HL-60 (cell line): ENCODE measurements at regions not wholly inside any gene's neighbourhood (a gene's known extent, or its start where the extent isn't known, plus 50 kb on each side); places are given as distances from the start of the nearest gene placed in this dataset.

ENCODE experiments used
- POLR2AphosphoS5 ChIP-seq: IDR thresholded peaks from 2 replicates; pipeline ENCODE4 v1.6.1; 2012; ENCODE audit warnings: low read depth
- TF ChIP-seq, protein P1 (sequence below): IDR thresholded peaks from one replicate; pipeline ENCODE4 v1.5.1; 2011; ENCODE audit warnings: low read length, control low read depth, inconsistent platforms; ENCODE audit not compliant: insufficient read depth

DNA sequence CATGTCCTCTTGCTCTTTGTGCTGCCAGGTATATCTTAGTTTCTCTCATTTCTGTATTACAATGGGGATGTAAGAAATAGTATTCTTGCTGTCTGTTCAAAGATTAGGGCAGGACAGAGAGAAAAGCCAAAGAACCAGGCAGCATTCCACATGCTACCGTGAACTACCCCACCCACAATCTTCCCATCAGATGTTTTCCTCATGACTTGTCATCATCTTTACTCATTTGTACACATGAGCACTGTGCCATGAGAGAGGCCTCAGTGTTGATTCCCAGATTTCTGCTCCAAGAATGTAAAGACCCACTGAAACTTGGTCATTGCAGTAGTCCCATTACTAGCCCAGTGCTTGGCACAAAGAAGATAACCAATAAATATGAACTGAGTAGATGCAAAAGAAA is 354.6 kb upstream of the RASGEF1B start:
- TF ChIP-seq, protein P1, sequence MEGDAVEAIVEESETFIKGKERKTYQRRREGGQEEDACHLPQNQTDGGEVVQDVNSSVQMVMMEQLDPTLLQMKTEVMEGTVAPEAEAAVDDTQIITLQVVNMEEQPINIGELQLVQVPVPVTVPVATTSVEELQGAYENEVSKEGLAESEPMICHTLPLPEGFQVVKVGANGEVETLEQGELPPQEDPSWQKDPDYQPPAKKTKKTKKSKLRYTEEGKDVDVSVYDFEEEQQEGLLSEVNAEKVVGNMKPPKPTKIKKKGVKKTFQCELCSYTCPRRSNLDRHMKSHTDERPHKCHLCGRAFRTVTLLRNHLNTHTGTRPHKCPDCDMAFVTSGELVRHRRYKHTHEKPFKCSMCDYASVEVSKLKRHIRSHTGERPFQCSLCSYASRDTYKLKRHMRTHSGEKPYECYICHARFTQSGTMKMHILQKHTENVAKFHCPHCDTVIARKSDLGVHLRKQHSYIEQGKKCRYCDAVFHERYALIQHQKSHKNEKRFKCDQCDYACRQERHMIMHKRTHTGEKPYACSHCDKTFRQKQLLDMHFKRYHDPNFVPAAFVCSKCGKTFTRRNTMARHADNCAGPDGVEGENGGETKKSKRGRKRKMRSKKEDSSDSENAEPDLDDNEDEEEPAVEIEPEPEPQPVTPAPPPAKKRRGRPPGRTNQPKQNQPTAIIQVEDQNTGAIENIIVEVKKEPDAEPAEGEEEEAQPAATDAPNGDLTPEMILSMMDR = no peak
- no peak for TF ChIP-seq POLR2AphosphoS5
